Endodermal cell (in vitro differentiated cells): ENCODE measurements at regions not wholly inside any gene's neighbourhood (a gene's known extent, or its start where the extent isn't known, plus 50 kb on each side); places are given as distances from the start of the nearest gene placed in this dataset.

Experiments used
- DNase-seq: peaks from one replicate; pipeline ENCODE4 v3.0.0-alpha.2; 2017
- H3K27ac ChIP-seq: 2 replicates; pipeline ENCODE4 v1.5.1; 2013; ENCODE audit warnings: mild to moderate bottlenecking, low read depth, low read length, moderate library complexity
- H3K27me3 ChIP-seq: 2 replicates; pipeline ENCODE4 v1.6.1; 2013; ENCODE audit warnings: mild to moderate bottlenecking, low read length, moderate library complexity; ENCODE audit not compliant: insufficient read depth, control insufficient read depth, poor library complexity, severe bottlenecking
- H3K36me3 ChIP-seq: 2 replicates; pipeline ENCODE4 v1.7.0; 2013; ENCODE audit warnings: mild to moderate bottlenecking, low read length, moderate library complexity; ENCODE audit not compliant: control insufficient read depth, insufficient read depth
- H3K4me1 ChIP-seq: one replicate; pipeline ENCODE4 v1.7.0; 2013; ENCODE audit warnings: low read length; ENCODE audit not compliant: control insufficient read depth, insufficient read depth
- H3K4me3 ChIP-seq: 2 replicates; pipeline ENCODE4 v1.5.1; 2013; ENCODE audit warnings: mild to moderate bottlenecking, low read length, moderate library complexity
- H3K9ac ChIP-seq: 2 replicates; pipeline ENCODE4 v1.6.1; 2013; ENCODE audit warnings: mild to moderate bottlenecking, low read length, moderate library complexity; ENCODE audit not compliant: poor library complexity, severe bottlenecking; ENCODE audit errors: extremely low read depth
- H3K9me3 ChIP-seq: 2 replicates; pipeline ENCODE4 v1.6.1; 2013; ENCODE audit warnings: mild to moderate bottlenecking, low read length, moderate library complexity; ENCODE audit not compliant: control insufficient read depth
- H3K27ac Mint-ChIP-seq: 2 replicates; pipeline ENCODE4 v1.8.0; 2020; ENCODE audit warnings: mixed read lengths
- H3K27me3 Mint-ChIP-seq: 2 replicates; pipeline ENCODE4 v1.8.0; 2021; ENCODE audit warnings: mild to moderate bottlenecking, mixed read lengths; ENCODE audit not compliant: insufficient read depth
- H3K36me3 Mint-ChIP-seq: 2 replicates; pipeline ENCODE4 v1.8.0; 2020; ENCODE audit warnings: low read depth, mixed read lengths
- H3K4me1 Mint-ChIP-seq: 2 replicates; pipeline ENCODE4 v1.8.0; 2020; ENCODE audit warnings: mixed read lengths
- H3K4me3 Mint-ChIP-seq: 2 replicates; pipeline ENCODE4 v1.8.0; 2020; ENCODE audit warnings: mild to moderate bottlenecking, moderate library complexity, mixed read lengths
- H3K9me3 Mint-ChIP-seq: 2 replicates; pipeline ENCODE4 v1.8.0; 2020; ENCODE audit warnings: mild to moderate bottlenecking, mixed read lengths
- WGBS, 2 experiments: methylation state at CpG; one replicate each; pipeline versions ENCODE4 v1.1.5 to v1.1.7; 2013; ENCODE audit warnings: missing lambda C conversion rate in 2 of 2, mixed read lengths in 1 of 2; ENCODE audit not compliant: insufficient coverage in 1 of 2, insufficient read length in 1 of 2; 5-methylcytosine and 5-hydroxymethylcytosine counted together
- TF ChIP-seq, protein P1 (sequence below): fragments of 200-600 bp; sonication (generic); conservative IDR thresholded peaks from 2 replicates; pipeline ENCODE4 v1.5.0; 2021; ENCODE audit warnings: antibody characterized with exemption, mild to moderate bottlenecking

DNA sequence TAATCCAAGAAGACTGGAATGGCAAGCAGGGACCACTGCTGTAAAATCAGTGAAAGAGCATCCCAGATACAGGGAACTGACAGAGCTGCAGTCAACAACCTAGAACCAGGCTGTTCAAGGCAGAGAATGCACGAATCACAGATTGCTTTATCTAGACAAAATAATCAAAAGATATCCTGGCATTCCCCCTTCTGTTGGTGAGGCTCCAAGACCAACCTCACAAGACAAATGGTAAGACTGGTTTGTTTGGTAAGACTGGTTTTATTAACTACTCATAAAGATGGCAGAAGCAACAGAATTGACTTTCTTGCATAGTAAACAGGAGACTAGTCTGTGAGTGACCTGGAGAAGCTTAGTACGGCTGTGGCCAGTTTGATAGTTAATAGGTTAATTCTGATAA lies 88.8 kb upstream of the AHI1 start:
- H3K36me3 Mint-ChIP-seq = no peaks in the 10 kb centered on the region
- 84% methylated on average over 2 of the region's 2 CpGs; no CpG with 5 or more reads in 1 of the 2 experiments for WGBS, 2 experiments
- Histone ChIP-seq H3K27me3 (no peaks in the 10 kb centered on the region), H3K4me3 (no peak overlapping the region), H3K27ac (no peak overlapping the region), H3K36me3 (no peaks in the 10 kb centered on the region), H3K9ac (no peak overlapping the region), H3K9me3 (no peaks in the 10 kb centered on the region), H3K4me1 (no peaks in the 10 kb centered on the region)
- H3K27ac Mint-ChIP-seq = no peak overlapping the region
- no peaks in the 10 kb centered on the region for H3K27me3 Mint-ChIP-seq
- TF ChIP-seq, protein P1, sequence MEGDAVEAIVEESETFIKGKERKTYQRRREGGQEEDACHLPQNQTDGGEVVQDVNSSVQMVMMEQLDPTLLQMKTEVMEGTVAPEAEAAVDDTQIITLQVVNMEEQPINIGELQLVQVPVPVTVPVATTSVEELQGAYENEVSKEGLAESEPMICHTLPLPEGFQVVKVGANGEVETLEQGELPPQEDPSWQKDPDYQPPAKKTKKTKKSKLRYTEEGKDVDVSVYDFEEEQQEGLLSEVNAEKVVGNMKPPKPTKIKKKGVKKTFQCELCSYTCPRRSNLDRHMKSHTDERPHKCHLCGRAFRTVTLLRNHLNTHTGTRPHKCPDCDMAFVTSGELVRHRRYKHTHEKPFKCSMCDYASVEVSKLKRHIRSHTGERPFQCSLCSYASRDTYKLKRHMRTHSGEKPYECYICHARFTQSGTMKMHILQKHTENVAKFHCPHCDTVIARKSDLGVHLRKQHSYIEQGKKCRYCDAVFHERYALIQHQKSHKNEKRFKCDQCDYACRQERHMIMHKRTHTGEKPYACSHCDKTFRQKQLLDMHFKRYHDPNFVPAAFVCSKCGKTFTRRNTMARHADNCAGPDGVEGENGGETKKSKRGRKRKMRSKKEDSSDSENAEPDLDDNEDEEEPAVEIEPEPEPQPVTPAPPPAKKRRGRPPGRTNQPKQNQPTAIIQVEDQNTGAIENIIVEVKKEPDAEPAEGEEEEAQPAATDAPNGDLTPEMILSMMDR = no peak
- peaks cover 1% of the 10 kb centered on the region for H3K4me1 Mint-ChIP-seq
- no peak for DNase-seq
- H3K4me3 Mint-ChIP-seq = no peak overlapping the region
- H3K9me3 Mint-ChIP-seq = no peaks in the 10 kb centered on the region

DNA sequence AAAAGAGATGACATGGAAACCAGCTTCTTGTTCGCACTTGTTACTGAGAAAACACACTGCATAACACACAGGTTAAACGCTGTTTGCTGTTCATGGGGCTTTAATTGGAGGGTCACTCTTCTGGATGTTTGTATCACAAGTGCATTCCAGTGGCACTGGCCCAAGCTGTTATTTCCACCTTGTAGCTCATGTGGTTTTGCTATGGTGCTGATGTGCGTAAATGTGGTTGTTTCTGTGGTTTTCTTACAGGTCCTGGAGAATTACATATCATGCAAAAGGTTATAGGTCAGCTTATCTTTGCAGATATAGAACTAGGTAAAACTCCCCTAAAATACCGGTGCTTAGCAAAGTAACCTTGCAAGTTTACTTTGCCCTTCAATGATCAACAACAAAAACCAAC lies 89.3 kb upstream of the AHI1 start:
- H3K9me3 ChIP-seq = no peaks in the 10 kb centered on the region
- Mint-ChIP-seq H3K4me1 (no peaks in the 10 kb centered on the region), H3K4me3 (no peak overlapping the region), H3K36me3 (no peaks in the 10 kb centered on the region), H3K27ac (no peak overlapping the region), H3K27me3 (no peaks in the 10 kb centered on the region), H3K9me3 (no peaks in the 10 kb centered on the region)
- TF ChIP-seq, protein P1 = no peak
- H3K4me1 ChIP-seq = no peaks in the 10 kb centered on the region
- no peak overlapping the region for H3K27ac ChIP-seq
- H3K27me3 ChIP-seq = no peaks in the 10 kb centered on the region
- H3K4me3 ChIP-seq = no peak overlapping the region
- DNase-seq = no peak
- no peak overlapping the region for H3K9ac ChIP-seq
- H3K36me3 ChIP-seq = no peaks in the 10 kb centered on the region
- 95 to 98% methylated on average over 3 to 4 of the region's 4 CpGs for WGBS, 2 experiments

DNA sequence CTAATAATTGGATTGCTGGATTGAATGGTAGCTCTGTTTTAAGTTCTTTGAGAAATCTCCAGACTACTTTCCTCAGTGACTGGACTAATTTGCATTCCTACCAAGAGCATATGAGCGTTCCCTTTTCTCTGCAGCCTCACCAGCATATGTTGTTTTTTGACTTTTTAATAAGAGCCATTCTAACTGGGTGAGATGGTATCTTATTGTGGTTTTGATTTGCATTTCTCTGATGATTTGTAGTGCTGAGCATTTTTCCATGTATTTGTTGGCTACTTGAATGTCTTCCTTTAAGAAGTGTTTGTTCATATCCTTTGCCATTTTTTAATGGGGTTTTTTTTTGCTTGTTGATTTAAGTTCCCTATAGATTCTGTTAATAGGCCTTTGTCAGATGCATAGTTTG lies 94.7 kb upstream of the AHI1 start:
- no peak overlapping the region for H3K9ac ChIP-seq
- no peak overlapping the region for H3K27ac ChIP-seq
- H3K36me3 ChIP-seq = no peaks in the 10 kb centered on the region
- Mint-ChIP-seq H3K4me1 (no peaks in the 10 kb centered on the region), H3K4me3 (no peak overlapping the region), H3K27ac (no peak overlapping the region), H3K27me3 (no peaks in the 10 kb centered on the region), H3K36me3 (no peaks in the 10 kb centered on the region), H3K9me3 (no peaks in the 10 kb centered on the region)
- DNase-seq = no peak
- TF ChIP-seq, protein P1 = no peak
- no peaks in the 10 kb centered on the region for H3K9me3 ChIP-seq
- WGBS, 2 experiments = 79 to 100% methylated on average over 1 of the region's 1 CpG
- H3K27me3 ChIP-seq = no peaks in the 10 kb centered on the region
- H3K4me3 ChIP-seq = no peak overlapping the region
- no peaks in the 10 kb centered on the region for H3K4me1 ChIP-seq
